HG02571 (cell line): ENCODE measurements at regions not wholly inside any gene's neighbourhood (a gene's known extent, or its start where the extent isn't known, plus 50 kb on each side); places are given as distances from the start of the nearest gene placed in this dataset.

Experiments
- ATAC-seq: cut with Tn5 transposase; IDR thresholded peaks from one replicate; pipeline ENCODE4 v1.9.1; 2021; ENCODE audit warnings: mild to moderate bottlenecking, moderate library complexity; ENCODE audit not compliant: unreplicated experiment

GRCh38 chr6:133820208-133820607 lies 68.7 kb upstream of the TCF21 start:
- ATAC-seq, result no peak

GRCh38 chr6:133827766-133828165 lies 61.1 kb upstream of the TCF21 start:
- no peak for ATAC-seq

GRCh38 chr6:133833949-133834359 lies 55.0 kb upstream of the TCF21 start:
- no peak for ATAC-seq

DNA sequence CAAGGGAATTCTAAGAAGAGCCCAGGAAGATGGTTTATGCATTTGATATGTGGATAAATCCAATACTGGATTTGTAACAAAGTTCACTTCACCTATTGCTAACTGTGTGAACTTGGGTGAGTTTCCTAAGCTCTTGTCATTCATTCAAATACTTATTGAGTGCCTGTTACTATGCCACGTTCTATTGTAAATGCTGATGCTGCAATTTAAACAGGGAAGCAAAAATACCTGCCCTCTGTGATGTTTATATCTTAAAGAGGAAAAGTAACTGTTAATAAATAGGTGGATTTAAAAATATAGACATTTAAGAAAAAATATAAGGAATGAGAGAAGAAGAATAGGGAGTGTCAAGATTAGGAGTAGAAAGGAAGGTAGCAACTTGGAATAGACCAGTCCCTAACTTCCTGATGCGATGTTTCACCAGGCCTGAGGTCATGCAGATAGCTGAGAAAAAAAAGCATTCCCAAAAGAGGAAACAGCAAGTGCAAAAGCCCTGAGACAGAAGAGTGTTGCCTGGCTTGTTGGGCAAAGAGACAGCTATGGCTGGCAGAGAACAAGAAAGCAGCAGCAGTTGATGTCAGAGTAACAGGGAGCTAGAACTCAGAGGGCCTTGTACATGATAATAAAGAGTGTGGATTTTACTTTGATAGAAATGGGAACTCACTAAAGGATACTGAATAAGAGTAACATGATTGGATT lies 54.3 kb upstream of the TCF21 start:
- ATAC-seq, result no peak

- ATAC-seq, result no peak
Observed at GRCh38 chr6:133835901-133836300, 53.0 kb upstream of the TCF21 start.

DNA sequence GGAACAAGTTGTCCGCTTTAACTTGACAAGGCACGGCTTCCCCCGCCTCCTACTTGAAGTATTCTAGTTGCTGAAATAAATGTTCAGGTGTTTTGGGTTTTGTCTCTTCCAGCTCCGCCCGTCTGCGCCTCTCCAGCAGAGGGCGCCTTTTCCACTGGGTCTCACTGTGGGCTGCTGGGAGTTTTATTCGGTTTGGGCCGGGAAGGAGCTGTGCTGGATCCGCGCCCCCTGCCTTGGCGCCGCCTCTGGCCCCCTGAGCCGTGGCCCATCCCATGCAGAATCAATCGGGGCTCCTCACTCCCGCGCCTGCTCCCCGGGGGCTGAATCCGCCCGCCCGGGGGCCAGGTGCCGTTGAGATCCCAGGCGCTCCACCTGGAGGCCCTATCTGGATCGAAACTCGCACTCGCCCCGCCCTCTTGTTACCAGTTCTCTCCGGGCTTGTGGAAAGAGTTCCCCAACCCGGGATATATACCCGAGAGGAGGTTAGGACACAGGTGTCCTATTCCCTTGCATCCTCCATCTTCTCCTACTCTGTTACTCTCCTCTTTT lies 51.0 kb upstream of the TCF21 start:
- peak; percentile 76 for ATAC-seq
